MM.1S (cell line): ENCODE measurements at regions not wholly inside any gene's neighbourhood (a gene's known extent, or its start where the extent isn't known, plus 50 kb on each side); places are given as distances from the start of the nearest gene placed in this dataset.

ENCODE experiments used
- DNase-seq: peaks from one replicate; pipeline ENCODE4 v3.0.0-alpha.2; 2015
- H2AFZ ChIP-seq: fragments of 300-600 bp; sonication (generic); 2 replicates; pipeline ENCODE4 v1.6.0; 2016; ENCODE audit warnings: antibody characterized with exemption, low read length
- H3F3A ChIP-seq: fragments of 300-600 bp; sonication (generic); 2 replicates; pipeline ENCODE4 v1.6.1; 2016; ENCODE audit warnings: mild to moderate bottlenecking, antibody characterized with exemption, low read length, moderate library complexity, mixed read lengths; ENCODE audit not compliant: insufficient read depth
- H3K27ac ChIP-seq: fragments of 300-600 bp; sonication (generic); 2 replicates; pipeline ENCODE4 v1.5.1; 2016; ENCODE audit warnings: mild to moderate bottlenecking, low read length
- H3K27me3 ChIP-seq: fragments of 300-600 bp; sonication (generic); replicated peaks from 2 replicates; pipeline ENCODE4 v1.6.0; 2016; ENCODE audit warnings: low read length; ENCODE audit not compliant: insufficient read depth
- H3K36me3 ChIP-seq: fragments of 300-600 bp; sonication (generic); replicated peaks from 2 replicates; pipeline ENCODE4 v1.6.1; 2016; ENCODE audit warnings: mild to moderate bottlenecking, low read length, mixed read lengths; ENCODE audit not compliant: insufficient read depth
- H3K4me1 ChIP-seq: fragments of 300-600 bp; sonication (generic); 2 replicates; pipeline ENCODE4 v1.6.1; 2016; ENCODE audit warnings: low read length, mixed read lengths
- H3K4me2 ChIP-seq: fragments of 300-600 bp; sonication (generic); 2 replicates; pipeline ENCODE4 v1.6.0; 2016; ENCODE audit warnings: low read depth, low read length
- H3K4me3 ChIP-seq: fragments of 300-600 bp; sonication (generic); 2 replicates; pipeline ENCODE4 v1.5.1; 2016; ENCODE audit warnings: low read length, mixed read lengths
- H3K79me2 ChIP-seq: fragments of 300-600 bp; sonication (generic); 2 replicates; pipeline ENCODE4 v1.6.1; 2016; ENCODE audit warnings: mixed run types, low read length, mixed read lengths
- H3K9ac ChIP-seq: fragments of 300-600 bp; sonication (generic); 2 replicates; pipeline ENCODE4 v1.6.1; 2016; ENCODE audit warnings: low read length, mixed read lengths
- H3K9me2 ChIP-seq: fragments of 300-600 bp; sonication (generic); replicated peaks from 2 replicates; pipeline ENCODE4 v1.6.1; 2016; ENCODE audit warnings: mild to moderate bottlenecking, low read length, mixed read lengths; ENCODE audit not compliant: insufficient read depth
- H3K9me3 ChIP-seq: fragments of 300-600 bp; sonication (generic); replicated peaks from 2 replicates; pipeline ENCODE4 v1.6.1; 2016; ENCODE audit warnings: mild to moderate bottlenecking, low read length, mixed read lengths; ENCODE audit not compliant: insufficient read depth
- H4K20me1 ChIP-seq: fragments of 300-600 bp; sonication (generic); 2 replicates; pipeline ENCODE4 v1.6.1; 2016; ENCODE audit warnings: mild to moderate bottlenecking, low read length, moderate library complexity, mixed read lengths; ENCODE audit not compliant: insufficient read depth
- EZH2 ChIP-seq: fragments of 300-600 bp; sonication (generic); optimal IDR thresholded peaks from 2 replicates; pipeline ENCODE3; 2017; ENCODE audit warnings: low read depth, mild to moderate bottlenecking, antibody characterized with exemption, low read length, mixed read lengths
- EZH2phosphoT487 ChIP-seq: fragments of 300-600 bp; sonication (generic); IDR thresholded peaks from 2 replicates; pipeline ENCODE4 v1.6.1; 2018; ENCODE audit warnings: antibody characterized with exemption, low read length
- TF ChIP-seq, protein P1 (sequence below): fragments of 300-600 bp; sonication (generic); IDR thresholded peaks from 2 replicates; pipeline ENCODE4 v1.5.1; 2016; ENCODE audit warnings: antibody characterized with exemption, low read length, mixed read lengths

DNA sequence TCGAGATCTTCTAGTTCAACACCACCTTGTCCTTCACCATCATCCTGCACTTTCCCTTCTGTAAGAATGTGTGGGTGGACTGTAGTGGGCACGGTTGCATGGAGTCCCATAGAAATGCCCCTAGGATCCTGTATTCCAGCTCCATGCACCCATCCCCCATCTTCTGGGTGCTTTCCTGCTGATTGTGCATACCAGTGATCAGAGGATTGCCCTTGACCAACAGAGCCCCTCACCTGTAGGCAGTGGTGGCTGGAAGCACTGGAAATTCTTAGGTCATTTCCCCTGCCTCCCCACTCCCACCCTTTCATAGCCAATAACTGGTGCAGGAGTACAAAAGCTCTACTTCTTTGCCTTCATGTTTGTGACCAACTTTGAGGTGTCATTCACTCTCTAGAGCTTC, 213.4 kb upstream of the ARSJ start:
- H3K9me3 ChIP-seq = no peaks in the 10 kb centered on the region
- no peak overlapping the region for H2AFZ ChIP-seq
- no peaks in the 10 kb centered on the region for H4K20me1 ChIP-seq
- no peaks in the 10 kb centered on the region for H3K4me1 ChIP-seq
- no peak overlapping the region for H3K27ac ChIP-seq
- no peak overlapping the region for H3K4me3 ChIP-seq
- no peak overlapping the region for H3K9ac ChIP-seq
- H3K4me2 ChIP-seq = no peak overlapping the region
- no peaks in the 10 kb centered on the region for H3K36me3 ChIP-seq
- TF ChIP-seq EZH2 = no peak
- TF ChIP-seq EZH2phosphoT487 = no peak
- TF ChIP-seq, protein P1, sequence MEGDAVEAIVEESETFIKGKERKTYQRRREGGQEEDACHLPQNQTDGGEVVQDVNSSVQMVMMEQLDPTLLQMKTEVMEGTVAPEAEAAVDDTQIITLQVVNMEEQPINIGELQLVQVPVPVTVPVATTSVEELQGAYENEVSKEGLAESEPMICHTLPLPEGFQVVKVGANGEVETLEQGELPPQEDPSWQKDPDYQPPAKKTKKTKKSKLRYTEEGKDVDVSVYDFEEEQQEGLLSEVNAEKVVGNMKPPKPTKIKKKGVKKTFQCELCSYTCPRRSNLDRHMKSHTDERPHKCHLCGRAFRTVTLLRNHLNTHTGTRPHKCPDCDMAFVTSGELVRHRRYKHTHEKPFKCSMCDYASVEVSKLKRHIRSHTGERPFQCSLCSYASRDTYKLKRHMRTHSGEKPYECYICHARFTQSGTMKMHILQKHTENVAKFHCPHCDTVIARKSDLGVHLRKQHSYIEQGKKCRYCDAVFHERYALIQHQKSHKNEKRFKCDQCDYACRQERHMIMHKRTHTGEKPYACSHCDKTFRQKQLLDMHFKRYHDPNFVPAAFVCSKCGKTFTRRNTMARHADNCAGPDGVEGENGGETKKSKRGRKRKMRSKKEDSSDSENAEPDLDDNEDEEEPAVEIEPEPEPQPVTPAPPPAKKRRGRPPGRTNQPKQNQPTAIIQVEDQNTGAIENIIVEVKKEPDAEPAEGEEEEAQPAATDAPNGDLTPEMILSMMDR = no peak
- no peaks in the 10 kb centered on the region for H3K27me3 ChIP-seq
- no peaks in the 10 kb centered on the region for H3K79me2 ChIP-seq
- no peak for DNase-seq
- no peaks in the 10 kb centered on the region for H3F3A ChIP-seq
- H3K9me2 ChIP-seq = no peaks in the 10 kb centered on the region

DNA sequence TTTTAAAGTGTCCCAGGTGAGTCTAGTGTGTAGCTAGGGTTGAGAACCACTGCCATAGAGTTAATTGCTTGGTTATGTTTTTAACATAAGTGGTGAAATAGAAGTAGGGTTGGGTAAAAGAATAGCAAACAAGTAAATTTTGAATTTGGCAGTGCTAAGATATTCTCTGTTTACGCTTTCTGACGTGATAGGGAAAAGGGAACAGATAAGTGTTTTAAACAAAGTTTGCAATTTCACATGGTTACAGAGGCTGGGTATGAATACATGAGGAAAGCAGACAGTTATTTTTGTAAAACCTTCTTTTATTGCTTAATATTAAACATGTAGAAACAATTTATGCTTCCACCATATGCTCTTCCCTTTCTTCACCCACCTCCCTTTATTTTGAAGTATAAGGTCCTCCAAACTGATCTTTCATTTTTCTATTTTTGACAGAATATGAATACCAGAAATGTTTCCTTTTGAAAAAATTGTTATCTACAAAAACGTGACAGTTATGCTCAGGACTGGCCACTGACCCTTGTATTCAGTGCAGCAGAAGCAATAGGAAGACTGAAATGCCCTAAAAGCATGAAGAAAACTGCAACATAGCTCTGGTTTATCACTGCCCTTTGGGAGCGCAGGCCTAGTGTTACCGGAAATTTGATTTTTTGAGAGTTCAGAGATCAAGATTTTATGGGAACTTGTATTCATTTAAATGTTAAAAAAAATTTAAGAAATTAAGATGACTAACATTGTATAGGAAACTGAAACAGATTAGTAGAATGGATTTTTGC, 214.4 kb upstream of the ARSJ start:
- Histone ChIP-seq H3K9me3 (no peaks in the 10 kb centered on the region), H3K9me2 (no peaks in the 10 kb centered on the region), H3K27ac (no peak overlapping the region), H3K4me2 (no peak overlapping the region), H3K4me1 (no peaks in the 10 kb centered on the region), H4K20me1 (no peaks in the 10 kb centered on the region), H3K79me2 (no peaks in the 10 kb centered on the region), H3K27me3 (no peaks in the 10 kb centered on the region), H2AFZ (no peak overlapping the region), H3K4me3 (no peak overlapping the region), H3K36me3 (no peaks in the 10 kb centered on the region), H3F3A (no peaks in the 10 kb centered on the region), H3K9ac (no peak overlapping the region)
- TF ChIP-seq EZH2phosphoT487 = no peak
- TF ChIP-seq, protein P1 = no peak
- TF ChIP-seq EZH2 = no peak
- DNase-seq = no peak

DNA sequence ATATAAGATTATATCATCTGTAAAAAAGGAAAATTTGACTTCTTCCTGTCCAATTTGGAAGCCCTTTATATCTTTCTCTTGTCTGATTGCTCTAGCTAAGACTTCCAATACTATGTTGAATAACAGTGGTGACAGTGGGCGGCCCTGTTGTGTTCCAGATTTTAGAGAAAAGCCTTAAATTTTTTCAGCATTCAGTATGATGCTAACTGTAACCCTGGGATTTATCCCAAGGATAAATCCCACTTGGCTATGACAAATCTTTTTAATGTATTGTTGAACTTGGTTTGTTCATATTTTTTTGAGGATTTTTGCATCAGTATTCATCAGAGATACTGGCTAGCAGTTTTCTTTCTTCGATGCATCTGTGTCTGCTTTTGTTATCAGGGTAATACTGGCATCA, 217.2 kb upstream of the ARSJ start:
- Histone ChIP-seq H3K9me2 (no peaks in the 10 kb centered on the region), H4K20me1 (no peaks in the 10 kb centered on the region), H3K9me3 (no peaks in the 10 kb centered on the region), H3K27me3 (no peaks in the 10 kb centered on the region), H3K27ac (no peak overlapping the region), H3K4me3 (no peak overlapping the region), H3F3A (no peaks in the 10 kb centered on the region), H3K79me2 (no peaks in the 10 kb centered on the region), H3K36me3 (no peaks in the 10 kb centered on the region), H2AFZ (no peak overlapping the region), H3K4me1 (no peaks in the 10 kb centered on the region), H3K4me2 (no peak overlapping the region), H3K9ac (no peak overlapping the region)
- TF ChIP-seq, protein P1 = no peak
- TF ChIP-seq EZH2phosphoT487 (no peak), EZH2 (no peak)
- DNase-seq = no peak
